HG03342 (cell line): ENCODE measurements at regions not wholly inside any gene's neighbourhood (a gene's known extent, or its start where the extent isn't known, plus 50 kb on each side); places are given as distances from the start of the nearest gene placed in this dataset.
A peak's percentile ranks its signal among the peaks of the same experiment; 100 is the strongest.

ENCODE experiments used
- ATAC-seq: cut with Tn5 transposase; IDR thresholded peaks from one replicate; pipeline ENCODE4 v1.9.1; 2021; ENCODE audit warnings: mild to moderate bottlenecking, moderate library complexity; ENCODE audit not compliant: unreplicated experiment

GRCh38 chr4:162392946-162393345 lies 229.1 kb upstream of the FSTL5 start:
- peak; percentile 76 for ATAC-seq

DNA sequence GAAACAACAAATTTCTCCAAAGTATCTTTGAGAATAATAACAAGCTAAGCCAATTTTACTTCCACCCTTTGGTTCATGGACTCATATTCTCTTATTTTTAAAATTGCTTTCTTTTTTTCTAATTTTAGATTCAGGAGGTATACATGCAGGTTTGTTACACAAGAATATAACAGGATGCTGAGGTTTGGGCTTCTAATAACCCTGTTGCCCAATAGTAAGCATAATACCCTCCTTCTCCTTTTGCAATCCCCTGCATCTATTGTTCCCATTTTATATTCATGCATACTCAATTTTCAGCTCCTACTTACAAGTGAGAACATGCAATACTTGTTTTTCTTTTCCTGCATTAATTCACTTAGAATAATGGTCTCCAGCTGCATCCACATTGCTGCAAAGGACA lies 202.3 kb upstream of the FSTL5 start:
- ATAC-seq: no peak

DNA sequence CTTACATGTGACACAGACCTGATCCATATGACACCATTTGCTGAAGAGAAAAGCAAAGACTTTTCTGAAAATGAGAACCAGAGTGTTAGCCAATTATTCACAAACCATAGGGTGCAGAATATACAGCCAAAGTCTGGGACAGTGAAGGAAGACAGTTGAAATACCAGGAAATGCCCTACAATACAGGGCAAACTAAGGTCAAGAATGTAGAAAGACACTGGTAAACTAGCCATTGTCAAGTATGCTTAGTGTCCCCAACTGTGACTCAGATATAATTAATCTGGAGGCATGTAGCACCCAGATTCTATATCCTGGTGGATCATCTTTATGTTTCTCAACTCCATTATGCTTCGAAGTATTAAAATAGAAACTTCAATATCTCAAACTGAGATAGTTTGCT lies 200.9 kb upstream of the FSTL5 start:
- ATAC-seq: no peak

DNA sequence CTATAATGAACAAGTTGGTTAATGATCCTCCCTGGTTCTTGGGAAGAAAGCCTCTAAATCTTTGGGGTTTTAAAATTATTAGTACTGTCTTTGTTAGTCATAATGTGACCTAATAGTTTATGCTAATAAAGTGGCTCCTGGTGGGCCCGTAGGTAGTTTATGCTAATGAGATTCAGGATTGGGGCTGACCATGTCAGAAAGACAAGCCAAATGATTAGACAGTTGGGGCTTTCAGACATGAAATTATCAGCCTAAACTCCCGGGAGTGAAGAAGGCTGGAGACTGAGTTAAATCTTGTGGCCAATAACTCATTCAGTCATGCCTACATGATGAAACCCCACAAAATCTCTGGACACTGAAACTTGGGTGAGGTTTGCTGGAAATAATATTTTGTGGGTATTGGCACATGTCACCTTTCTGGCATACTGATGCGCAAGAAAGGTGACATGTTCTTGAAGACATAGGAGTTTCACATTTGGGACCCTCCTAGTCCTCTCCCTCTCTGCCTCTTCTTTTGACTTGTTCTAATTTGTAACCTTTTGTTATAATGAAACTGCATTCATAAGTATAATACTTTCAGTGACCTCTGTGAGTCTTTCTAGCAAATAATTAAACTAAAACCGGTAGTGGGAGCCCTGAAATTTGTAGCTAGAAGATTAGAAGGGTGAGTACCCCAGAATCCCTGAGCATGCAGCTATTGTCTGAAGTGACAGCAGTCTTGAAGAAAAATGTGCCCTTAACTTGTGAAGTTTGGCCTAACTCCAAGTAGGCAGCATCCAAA lies 196.8 kb upstream of the FSTL5 start:
- ATAC-seq: no peak

DNA sequence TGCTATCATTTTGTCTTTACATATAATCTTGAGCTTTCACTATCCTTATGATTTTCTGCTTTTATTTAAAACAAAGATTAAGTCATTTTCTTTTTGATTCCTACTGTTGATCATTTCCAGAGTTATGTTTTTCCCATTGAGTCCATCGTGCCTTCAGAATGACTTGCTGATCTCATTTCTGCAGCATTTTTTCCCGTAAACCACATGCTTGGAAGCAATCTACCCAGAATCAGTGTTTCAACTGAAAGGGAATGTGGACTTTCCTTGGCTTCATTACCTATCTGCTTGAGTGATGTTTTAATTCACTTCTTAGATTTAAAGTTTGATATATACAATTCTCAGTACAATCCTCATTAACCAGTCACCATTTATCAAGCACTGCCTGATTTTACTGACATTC lies 192.4 kb upstream of the FSTL5 start:
- ATAC-seq: no peak

GRCh38 chr4:162352580-162353107 lies 188.8 kb upstream of the FSTL5 start:
- ATAC-seq: no peak

DNA sequence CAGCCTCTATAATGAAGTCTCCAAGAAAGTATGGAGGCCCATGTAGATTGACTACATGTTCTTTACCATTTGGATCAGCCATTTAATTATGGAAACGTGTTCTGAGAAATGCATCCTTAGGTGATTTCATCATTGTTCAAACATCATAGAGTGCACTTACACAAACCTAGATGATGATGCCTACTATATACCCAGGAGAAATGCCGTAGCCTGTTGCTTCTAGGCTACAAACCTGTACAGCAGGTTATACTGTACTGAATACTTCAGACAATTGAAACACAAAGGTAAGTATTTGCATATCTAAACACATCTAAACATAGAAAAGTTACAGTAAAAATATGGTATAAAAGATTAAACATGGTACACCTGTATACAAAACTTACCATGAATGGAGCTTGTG lies 186.5 kb upstream of the FSTL5 start:
- no peak for ATAC-seq

- ATAC-seq: no peak
Measured at GRCh38 chr4:162349395-162349794, 185.6 kb upstream of the FSTL5 start.

DNA sequence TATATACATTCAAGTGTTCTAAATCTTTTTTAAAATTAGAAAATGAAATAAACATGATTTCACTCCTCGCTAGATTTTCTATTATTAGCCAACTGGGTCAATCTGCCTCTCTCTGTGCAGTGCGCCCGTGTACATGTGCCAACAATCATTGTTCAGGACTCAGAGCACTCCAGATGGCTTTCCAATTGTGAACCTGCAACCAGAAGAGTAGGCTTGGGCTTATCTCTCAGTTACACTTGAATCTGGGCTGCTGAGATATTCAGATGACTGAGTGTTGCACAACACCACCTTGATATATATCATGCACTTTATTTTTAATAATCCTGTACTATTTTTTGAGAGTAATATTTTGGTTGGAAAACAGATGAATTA lies 184.0 kb upstream of the FSTL5 start:
- no peak for ATAC-seq

- ATAC-seq: no peak
Measured at GRCh38 chr4:162347156-162347841, 183.5 kb upstream of the FSTL5 start.

GRCh38 chr4:162343967-162344366 lies 180.2 kb upstream of the FSTL5 start:
- ATAC-seq: no peak

- no peak for ATAC-seq
Measured at GRCh38 chr4:162341533-162341932, 177.7 kb upstream of the FSTL5 start.

DNA sequence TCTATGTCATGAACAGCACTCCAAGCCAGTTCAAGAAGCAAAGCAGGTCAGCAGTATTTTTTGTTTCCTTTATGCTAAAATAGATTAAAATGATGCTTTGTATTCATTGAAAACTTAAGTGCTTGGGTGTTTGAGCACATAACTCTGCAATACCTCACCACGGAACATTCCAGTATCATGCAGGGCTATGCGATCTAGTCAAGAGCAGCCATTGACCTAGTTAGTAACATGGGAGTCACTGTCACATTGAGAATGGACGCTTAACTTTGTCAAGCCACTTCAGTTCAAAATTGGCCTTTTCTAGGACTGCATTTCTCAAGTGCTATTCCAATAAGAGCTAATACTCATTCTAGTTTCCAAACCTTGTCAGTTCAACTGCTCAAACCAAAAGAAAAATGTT lies 160.1 kb upstream of the FSTL5 start:
- ATAC-seq: no peak

GRCh38 chr4:162322054-162322453 lies 158.3 kb upstream of the FSTL5 start:
- ATAC-seq: no peak

DNA sequence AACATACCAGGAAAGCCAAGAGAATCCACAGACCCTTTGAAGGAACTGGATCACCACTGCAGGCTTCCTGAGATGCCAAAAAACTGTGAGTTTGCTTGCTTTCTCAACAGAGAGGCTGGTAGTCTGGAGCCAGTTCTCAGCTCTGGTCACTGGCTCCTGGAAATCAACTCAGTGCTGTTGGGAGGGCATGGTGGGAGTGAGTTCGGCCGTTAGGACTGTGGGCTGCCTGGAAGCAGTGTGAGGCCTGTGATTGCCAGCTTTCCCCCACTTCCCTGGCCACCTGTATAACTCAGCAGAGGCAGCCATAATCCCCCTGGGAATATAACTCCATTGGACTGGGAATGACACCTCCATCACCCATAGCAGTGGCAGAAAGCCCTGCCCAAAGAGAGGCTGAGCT lies 122.0 kb upstream of the FSTL5 start:
- ATAC-seq: no peak

GRCh38 chr4:162282684-162283083 lies 118.9 kb upstream of the FSTL5 start:
- ATAC-seq: no peak

DNA sequence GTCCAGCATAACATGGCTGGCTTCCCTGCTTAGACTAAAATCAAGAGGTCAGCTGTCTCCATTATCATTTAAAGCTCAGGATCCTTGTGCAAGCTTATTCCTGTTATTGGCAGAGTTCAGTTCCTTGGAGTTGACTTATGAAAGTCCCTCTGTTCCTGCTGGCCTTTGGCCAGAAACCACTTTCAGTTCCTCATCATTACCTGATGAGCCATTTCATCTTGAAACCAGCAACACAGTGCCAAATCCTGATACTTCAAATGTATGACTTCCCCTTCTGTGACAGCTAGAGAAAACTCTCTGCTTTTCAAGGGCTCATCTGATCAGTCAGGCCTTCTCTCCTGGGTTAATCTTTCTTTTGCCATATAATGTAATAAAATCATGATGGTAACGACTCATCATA lies 110.6 kb upstream of the FSTL5 start:
- peak; percentile 91 for ATAC-seq

- no peak for ATAC-seq
Measured at GRCh38 chr4:162272215-162272614, 108.4 kb upstream of the FSTL5 start.

GRCh38 chr4:162268911-162269310 lies 105.1 kb upstream of the FSTL5 start:
- no peak for ATAC-seq

- no peak for ATAC-seq
Measured at GRCh38 chr4:162265802-162266201, 102.0 kb upstream of the FSTL5 start.

GRCh38 chr4:162245051-162245450 lies 81.3 kb upstream of the FSTL5 start:
- ATAC-seq: no peak

DNA sequence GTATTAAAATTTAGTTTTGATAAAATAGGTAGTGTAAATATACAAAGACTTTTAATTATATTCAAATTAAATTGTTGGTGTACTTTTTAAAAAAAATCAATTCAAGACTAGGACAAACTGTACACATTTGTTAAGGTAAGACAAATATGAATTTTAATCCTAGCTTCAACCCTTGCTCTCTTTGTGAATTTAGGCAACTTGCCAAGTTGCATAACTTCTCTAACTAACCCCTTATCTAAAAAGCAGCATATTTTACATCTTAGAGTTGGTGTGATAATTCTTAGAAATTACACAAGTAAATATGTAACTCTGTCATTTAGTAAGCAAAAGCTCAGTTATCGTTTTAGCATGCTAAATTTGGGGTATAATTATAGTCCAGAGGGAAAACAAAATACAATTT lies 78.1 kb upstream of the FSTL5 start:
- no peak for ATAC-seq
